ENCODE measurements at regions not wholly inside any gene's neighbourhood (a gene's known extent, or its start where the extent isn't known, plus 50 kb on each side); places are given as distances from the start of the nearest gene placed in this dataset.

DNA sequence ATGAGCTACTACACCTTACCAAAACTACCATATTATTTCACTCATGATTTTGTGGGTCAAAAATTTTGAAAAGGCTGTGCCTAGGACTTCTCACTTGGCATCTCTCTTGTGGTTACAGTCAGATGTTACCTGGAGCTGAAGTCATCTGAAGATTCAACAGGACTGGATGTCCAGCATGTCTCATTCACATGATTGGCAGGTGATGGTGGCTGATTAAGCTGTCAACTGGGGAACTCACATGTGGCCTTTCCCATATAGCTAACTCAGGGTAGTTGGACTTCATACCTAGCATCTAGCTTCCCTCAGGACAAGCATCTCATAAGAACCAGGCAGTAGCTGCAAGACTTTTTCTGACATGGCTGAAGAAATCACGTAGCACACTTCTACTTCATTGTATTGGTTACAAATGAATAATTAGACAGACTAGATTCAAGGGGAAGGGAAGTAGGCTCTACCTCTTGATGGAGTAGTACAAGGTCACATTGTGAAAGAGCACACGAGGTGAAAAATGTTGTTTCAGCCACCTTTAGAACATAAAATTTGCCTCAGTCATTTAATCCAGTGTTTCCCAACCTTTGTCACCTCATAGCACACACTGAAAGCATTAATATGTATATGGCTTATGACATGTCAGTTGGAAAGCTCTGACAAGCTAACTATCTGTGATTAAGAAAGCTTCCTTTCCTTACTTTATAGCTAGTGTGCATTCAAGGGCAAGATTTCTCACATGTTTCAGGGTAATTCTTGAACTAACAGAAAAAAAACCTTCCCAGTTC, 68.0 kb upstream of the PTGFRN start:
- POLR2A ChIA-PET = no interaction called here
- ATAC-seq = no peak
- H3K9me3 ChIP-seq = 0 out of 3 replicates have a peak, but pooled peaks cover 3% of the 10 kb centered on the region
- H3K4me3 ChIP-seq = no peak overlapping the region
- CTCF ChIA-PET = interaction anchor here (0.7 to 1.3 kb wide), 3 partner anchors 12 to 117 kb away, joined by 3 to 4 read pairs (median 3); no protein-coding TSS in a partner anchor
- TF ChIP-seq TFCP2L1 (CRISPR knock-in tag; IDR thresholded peaks at IDR 0.05) (no peak), POLR2AphosphoS2 (conservative IDR thresholded peaks at IDR 0.05; ENCODE audit: low read length) (no peak), EP300 (IDR thresholded peaks at IDR 0.05) (no peak), CTCF (IDR thresholded peaks at IDR 0.05) (no peak), RAD21 (conservative IDR thresholded peaks at IDR 0.05 in 1 of 2, IDR thresholded peaks at IDR 0.05 in 1 of 2) (no peak), KDM1A (IDR thresholded peaks at IDR 0.05; ENCODE audit: low read depth) (no peak), POLR2A (IDR thresholded peaks at IDR 0.05; ENCODE audit: low read length) (no peak), FOSB (CRISPR knock-in tag; IDR thresholded peaks at IDR 0.05) (no peak), BCL3 (IDR thresholded peaks at IDR 0.05) (no peak), HMGXB4 (CRISPR knock-in tag; IDR thresholded peaks at IDR 0.05; ENCODE audit: borderline replicate concordance) (no peak), MYC (IDR thresholded peaks at IDR 0.05; ENCODE audit: borderline replicate concordance, low read length) (no peak), SREBF2 (IDR thresholded peaks at IDR 0.05) (no peak)
- H3K4me2 ChIP-seq = no peak overlapping the region
- H3K4me1 ChIP-seq = no peaks in the 10 kb centered on the region
- no peak overlapping the region for H3K27ac ChIP-seq
- DNase-seq (ENCODE audit: low read depth in 1 of 2, low spot score in 1 of 2) = no peak
- no peak for FAIRE-seq
- 38% methylated on average over 2 of the region's 2 CpGs for WGBS (ENCODE audit: missing lambda C conversion rate)

- ChIA-PET CTCF (interaction anchor here (0.7 to 1.3 kb wide), 3 partner anchors 73 to 143 kb away, joined by 3 to 4 read pairs (median 3); no protein-coding TSS in a partner anchor), POLR2A (interaction anchor here (0.6 kb wide), 1 partner anchor 37 kb away, joined by 4 read pairs; no protein-coding TSS in a partner anchor)
- FAIRE-seq = no peak
- no peak for DNase-seq (ENCODE audit: low read depth in 1 of 2, low spot score in 1 of 2)
- WGBS (ENCODE audit: missing lambda C conversion rate) = 76% methylated on average over 4 of the region's 4 CpGs
- Histone ChIP-seq H3K4me3 (no peak overlapping the region), H3K4me2 (no peak overlapping the region), H3K27ac (no peak overlapping the region), H3K9me3 (0 out of 3 replicates have a peak, but pooled peaks cover 3% of the 10 kb centered on the region), H3K4me1 (no peaks in the 10 kb centered on the region)
- TF ChIP-seq PBX3 (IDR thresholded peaks at IDR 0.05) (no peak), POLR2AphosphoS2 (conservative IDR thresholded peaks at IDR 0.05; ENCODE audit: low read length) (no peak), EHF (CRISPR knock-in tag; IDR thresholded peaks at IDR 0.05) (no peak), ATOH8 (CRISPR knock-in tag; IDR thresholded peaks at IDR 0.05; ENCODE audit: low read depth) (no peak), FOSB (CRISPR knock-in tag; IDR thresholded peaks at IDR 0.05) (no peak), MAZ (IDR thresholded peaks at IDR 0.05; ENCODE audit: borderline replicate concordance, low read depth, low read length) (no peak), TP53 (CRISPR knock-in tag; IDR thresholded peaks at IDR 0.05) (no peak), CBX2 (IDR thresholded peaks at IDR 0.05; ENCODE audit: borderline replicate concordance, low read depth) (no peak), HOXB5 (CRISPR knock-in tag; IDR thresholded peaks at IDR 0.05) (no peak), GATA3 (IDR thresholded peaks at IDR 0.05; ENCODE audit: borderline replicate concordance) (no peak), JUN (IDR thresholded peaks at IDR 0.05) (no peak), USF2 (IDR thresholded peaks at IDR 0.05) (no peak), SREBF2 (IDR thresholded peaks at IDR 0.05) (no peak), RAD21 (conservative IDR thresholded peaks at IDR 0.05 in 1 of 2, IDR thresholded peaks at IDR 0.05 in 1 of 2) (no peak), ESRRA (IDR thresholded peaks at IDR 0.05; ENCODE audit: borderline replicate concordance, low read length) (no peak), NFE2L2 (conservative IDR thresholded peaks at IDR 0.05; ENCODE audit: low read length) (no peak), RARB (CRISPR knock-in tag; IDR thresholded peaks at IDR 0.05) (no peak)
- TF ChIP-seq, protein P1, sequence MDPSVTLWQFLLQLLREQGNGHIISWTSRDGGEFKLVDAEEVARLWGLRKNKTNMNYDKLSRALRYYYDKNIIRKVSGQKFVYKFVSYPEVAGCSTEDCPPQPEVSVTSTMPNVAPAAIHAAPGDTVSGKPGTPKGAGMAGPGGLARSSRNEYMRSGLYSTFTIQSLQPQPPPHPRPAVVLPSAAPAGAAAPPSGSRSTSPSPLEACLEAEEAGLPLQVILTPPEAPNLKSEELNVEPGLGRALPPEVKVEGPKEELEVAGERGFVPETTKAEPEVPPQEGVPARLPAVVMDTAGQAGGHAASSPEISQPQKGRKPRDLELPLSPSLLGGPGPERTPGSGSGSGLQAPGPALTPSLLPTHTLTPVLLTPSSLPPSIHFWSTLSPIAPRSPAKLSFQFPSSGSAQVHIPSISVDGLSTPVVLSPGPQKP (IDR thresholded peaks at IDR 0.05; ENCODE audit: low read depth, low read length) = no peak
- ATAC-seq = no peak
These were observed 67.1 kb upstream of the PTGFRN start for GRCh38 chr1:116842654-116843053.

Data from A549 (cell line).